NT2/D1 (cell line): ENCODE measurements at regions not wholly inside any gene's neighbourhood (a gene's known extent, or its start where the extent isn't known, plus 50 kb on each side); places are given as distances from the start of the nearest gene placed in this dataset.

Experiments
- SUZ12 ChIP-seq: IDR thresholded peaks from 2 replicates; pipeline ENCODE4 v1.6.1; 2011; ENCODE audit not compliant: insufficient read length, insufficient read depth; ENCODE audit errors: extremely low read depth
- YY1 ChIP-seq: IDR thresholded peaks from 2 replicates; pipeline ENCODE4 v1.6.1; 2011; ENCODE audit not compliant: insufficient read length, insufficient read depth
- ZNF274 ChIP-seq: IDR thresholded peaks from 2 replicates; pipeline ENCODE4 v1.6.1; 2011; ENCODE audit warnings: mild to moderate bottlenecking, low read depth, low read length

DNA sequence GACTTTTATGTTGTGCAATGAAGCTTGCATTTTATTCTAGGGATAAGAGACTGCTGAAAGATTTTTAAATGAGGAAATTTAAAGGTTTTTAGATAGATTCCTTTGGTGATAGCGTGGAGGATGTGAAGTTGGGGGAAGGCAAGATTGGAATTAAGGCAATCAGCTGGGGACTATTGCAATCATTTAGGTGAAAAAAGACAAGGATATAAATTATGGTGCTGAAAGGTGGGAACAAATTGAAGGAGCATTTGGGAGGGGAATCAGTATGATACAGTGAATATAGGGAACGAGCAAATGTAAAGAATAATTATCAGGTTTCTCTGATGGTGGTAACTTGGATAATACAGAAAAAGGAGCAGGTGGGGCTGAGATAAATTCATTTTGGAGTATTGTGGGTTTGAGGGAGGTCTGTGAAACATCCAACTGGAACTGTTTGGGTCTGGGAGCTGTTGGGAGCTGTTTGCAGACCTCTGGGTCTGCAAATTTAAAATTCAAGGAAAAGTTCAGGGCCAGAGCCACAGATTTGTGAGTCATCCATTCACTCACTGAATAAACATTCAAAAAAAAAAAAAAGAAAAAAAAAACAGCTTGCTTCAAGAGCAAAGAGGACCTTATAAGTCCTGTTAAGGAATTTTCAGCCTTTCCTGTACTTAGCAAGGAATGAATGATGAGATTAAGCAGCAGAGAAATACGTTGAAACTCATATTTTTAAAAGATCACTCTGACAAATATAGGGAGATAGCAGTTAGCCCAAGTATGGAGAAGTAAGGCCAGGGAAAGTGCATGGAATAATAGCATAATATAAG lies 257.5 kb upstream of the FN1 start:
- TF ChIP-seq ZNF274 (no peak), SUZ12 (no peak), YY1 (no peak)
